ENCODE measurements at regions not wholly inside any gene's neighbourhood (a gene's known extent, or its start where the extent isn't known, plus 50 kb on each side); places are given as distances from the start of the nearest gene placed in this dataset.

- WGBS, 2 donors, result 84 to 87% methylated on average over 7 of the region's 7 CpGs
- Histone ChIP-seq H3K9me3 (no peaks in the 10 kb centered on the region), H3K36me3 (no peaks in the 10 kb centered on the region), H3K4me3 (replicated peaks in 1 of 3) (no peak overlapping the region), H3K27ac (no peak overlapping the region), H3K4me1 (no peaks in the 10 kb centered on the region), H3K27me3 (no peaks in the 10 kb centered on the region)
- intact Hi-C loops (cut with DNase I), result loop anchor here (10.0 kb wide), 2 partner anchors 350 to 610 kb away; no protein-coding TSS in a partner anchor
- DNase-seq, result no peak
- TF ChIP-seq CTCF (IDR thresholded peaks at IDR 0.05) (no peak), POLR2A (IDR thresholded peaks at IDR 0.05) (no peak)
These were observed 62.8 kb upstream of the PAXBP1 start for GRCh38 chr21:32834211-32834915.

- Histone ChIP-seq H3K36me3 (no peaks in the 10 kb centered on the region), H3K27ac (no peak overlapping the region), H3K4me3 (replicated peaks in 1 of 3) (no peak overlapping the region), H3K9me3 (no peaks in the 10 kb centered on the region), H3K4me1 (no peaks in the 10 kb centered on the region), H3K27me3 (no peaks in the 10 kb centered on the region)
- intact Hi-C loops (cut with DNase I), result loop anchor here (10.0 kb wide), 2 partner anchors 350 to 610 kb away; no protein-coding TSS in a partner anchor
- TF ChIP-seq POLR2A (IDR thresholded peaks at IDR 0.05), result no peak
- no peak for TF ChIP-seq CTCF (IDR thresholded peaks at IDR 0.05)
- no peak for DNase-seq
- WGBS, 2 donors, result 65 to 79% methylated on average over 5 of the region's 5 CpGs
These were observed 63.3 kb upstream of the PAXBP1 start for GRCh38 chr21:32834916-32835235.

- Histone ChIP-seq H3K27me3 (no peaks in the 10 kb centered on the region), H3K4me3 (replicated peaks in 1 of 3) (no peak overlapping the region), H3K36me3 (no peaks in the 10 kb centered on the region), H3K4me1 (peaks cover 0 to 6% of the 10 kb centered on the region in 2 donors), H3K9me3 (no peaks in the 10 kb centered on the region), H3K27ac (no peak overlapping the region)
- peak; percentile 5 to 22 for DNase-seq
- 86 to 90% methylated on average over 1 of the region's 1 CpG for WGBS, 2 donors
- intact Hi-C loops (cut with DNase I), result no loop called here
- TF ChIP-seq CTCF (IDR thresholded peaks at IDR 0.05) (no peak), POLR2A (IDR thresholded peaks at IDR 0.05) (no peak)
These were observed 70.6 kb upstream of the PAXBP1 start for GRCh38 chr21:32842146-32842545.

GRCh38 chr21:32843561-32843960 is 72.0 kb upstream of the PAXBP1 start:
- TF ChIP-seq CTCF (IDR thresholded peaks at IDR 0.05) (no peak), POLR2A (IDR thresholded peaks at IDR 0.05) (no peak)
- Histone ChIP-seq H3K4me3 (replicated peaks in 1 of 3) (no peak overlapping the region), H3K9me3 (no peaks in the 10 kb centered on the region), H3K4me1 (peaks cover 0 to 6% of the 10 kb centered on the region in 2 donors), H3K27me3 (no peaks in the 10 kb centered on the region), H3K36me3 (no peaks in the 10 kb centered on the region), H3K27ac (no peak overlapping the region)
- no peak for DNase-seq
- 85 to 90% methylated on average over 3 of the region's 3 CpGs for WGBS, 2 donors
- intact Hi-C loops (cut with DNase I), result no loop called here

GRCh38 chr21:32844076-32844475 is 72.5 kb upstream of the PAXBP1 start:
- Histone ChIP-seq H3K4me1 (peaks cover 0 to 6% of the 10 kb centered on the region in 2 donors), H3K36me3 (no peaks in the 10 kb centered on the region), H3K4me3 (replicated peaks in 1 of 3) (no peak overlapping the region), H3K9me3 (no peaks in the 10 kb centered on the region), H3K27ac (no peak overlapping the region), H3K27me3 (no peaks in the 10 kb centered on the region)
- TF ChIP-seq POLR2A (IDR thresholded peaks at IDR 0.05) (no peak), CTCF (IDR thresholded peaks at IDR 0.05) (no peak)
- DNase-seq, result no peak
- 76 to 89% methylated on average over 1 of the region's 1 CpG for WGBS, 2 donors
- intact Hi-C loops (cut with DNase I), result no loop called here

Measured in thyroid gland (tissue), 4 donors.